NCI-H2171 (cell line): ENCODE measurements at regions not wholly inside any gene's neighbourhood (a gene's known extent, or its start where the extent isn't known, plus 50 kb on each side); places are given as distances from the start of the nearest gene placed in this dataset.
"Not testable (repeated sequence)": the region's sequence is repeated elsewhere in the genome, so short reads cannot be mapped to it uniquely, and the experiment has no call there.

Experiments
- DNase-seq: peaks from one replicate; lab custom pipeline; 2025; lab: John Stamatoyannopoulos, UW

- no peak for DNase-seq
These were observed 154.0 kb downstream of the REEP3 start for GRCh38 chr10:63675171-63675570.

- no peak for DNase-seq
These were observed 155.8 kb downstream of the REEP3 start for GRCh38 chr10:63677001-63677400.

DNA sequence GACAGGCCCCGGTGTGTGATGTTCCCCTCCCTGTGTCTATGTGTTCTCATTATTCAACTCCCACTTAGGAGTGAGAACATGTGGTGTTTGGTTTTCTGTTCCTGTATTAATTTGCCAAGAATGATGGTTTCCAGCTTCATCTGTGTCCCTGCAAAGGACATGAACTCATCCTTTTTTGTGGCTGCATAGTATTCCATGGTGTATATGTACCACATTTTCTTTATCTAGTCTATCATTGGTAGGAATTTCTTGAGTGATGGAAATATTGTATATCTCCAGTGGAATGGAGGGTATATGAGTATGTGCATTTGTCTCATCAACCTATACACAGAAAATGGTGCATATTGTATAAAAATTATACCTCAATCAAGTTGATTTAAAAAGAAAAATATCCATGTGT lies 159.3 kb downstream of the REEP3 start:
- not testable (repeated sequence) for DNase-seq

GRCh38 chr10:63681993-63682697 lies 160.9 kb downstream of the REEP3 start:
- DNase-seq = no peak

DNA sequence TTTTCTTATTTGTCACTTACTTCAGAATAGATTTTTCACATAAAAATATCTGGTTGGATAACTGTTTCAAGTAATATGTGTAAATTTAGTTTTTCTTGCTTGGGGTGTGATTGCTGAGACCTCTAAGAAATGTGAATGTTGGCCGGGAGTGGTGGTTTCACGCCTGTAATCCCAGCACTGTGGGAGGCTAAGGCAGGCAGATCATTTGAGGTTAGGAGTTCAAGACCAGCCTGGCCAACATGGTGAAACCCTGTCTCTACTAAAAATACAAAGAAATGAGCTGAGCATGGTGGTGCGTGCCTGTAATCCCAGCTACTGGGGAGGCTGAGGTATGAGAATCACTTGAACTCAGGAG lies 161.5 kb downstream of the REEP3 start:
- not testable (repeated sequence) for DNase-seq

- no peak for DNase-seq
These were observed 162.0 kb downstream of the REEP3 start for GRCh38 chr10:63683223-63683622.

DNA sequence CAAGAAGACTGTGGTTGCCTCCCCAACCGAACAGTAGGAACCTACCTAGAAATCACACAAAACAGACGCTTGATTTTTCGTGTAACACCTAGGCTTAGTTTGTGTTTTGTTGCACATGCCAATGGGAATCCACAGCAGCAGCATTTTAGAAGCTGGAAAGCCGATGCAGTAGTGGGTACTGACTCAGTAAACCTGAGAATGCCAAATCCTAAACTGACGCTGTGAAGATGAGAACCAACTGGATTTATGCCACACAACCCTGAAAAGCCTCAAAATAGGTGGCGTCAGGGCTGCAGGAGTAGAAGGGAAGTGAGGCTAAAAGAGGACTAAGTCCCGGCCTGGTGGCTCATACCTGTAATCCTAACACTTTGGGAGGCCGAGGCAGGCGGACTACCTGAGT lies 162.5 kb downstream of the REEP3 start:
- no peak for DNase-seq

DNA sequence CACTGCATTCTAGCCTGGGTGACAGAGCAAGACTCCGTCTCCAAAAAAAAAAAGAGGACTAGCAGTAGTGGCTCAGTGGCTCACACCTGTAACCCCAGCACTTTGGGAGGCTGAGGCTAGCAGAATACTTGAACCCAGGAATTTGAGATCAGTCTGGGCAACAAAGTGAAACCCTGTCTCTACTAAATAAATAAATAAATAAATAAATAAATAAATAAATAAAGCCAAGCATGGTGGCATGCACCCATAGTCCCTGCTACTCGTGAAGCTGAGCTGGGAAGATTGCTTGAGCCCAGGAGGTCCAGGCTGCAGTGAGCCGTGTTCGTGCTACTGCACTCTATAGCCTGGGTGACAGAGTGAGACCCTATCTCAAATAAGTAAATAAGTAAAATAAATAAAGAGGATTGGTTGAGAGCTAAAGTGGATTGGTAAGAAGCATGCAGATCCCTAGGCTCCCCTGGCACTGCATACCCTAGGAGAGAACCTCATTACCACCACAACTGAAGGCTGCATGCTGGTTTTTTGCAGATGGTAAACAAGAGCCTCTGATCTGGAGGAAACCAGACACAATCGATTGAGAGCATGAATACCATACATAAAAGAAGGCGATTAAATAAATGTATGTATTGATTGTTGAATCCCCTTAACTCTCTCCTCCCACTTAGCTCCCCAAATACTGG lies 163.2 kb downstream of the REEP3 start:
- no peak for DNase-seq

- no peak for DNase-seq
These were observed 168.6 kb downstream of the REEP3 start for GRCh38 chr10:63689768-63690167.

- no peak for DNase-seq
These were observed 171.2 kb downstream of the REEP3 start for GRCh38 chr10:63692220-63692896.

DNA sequence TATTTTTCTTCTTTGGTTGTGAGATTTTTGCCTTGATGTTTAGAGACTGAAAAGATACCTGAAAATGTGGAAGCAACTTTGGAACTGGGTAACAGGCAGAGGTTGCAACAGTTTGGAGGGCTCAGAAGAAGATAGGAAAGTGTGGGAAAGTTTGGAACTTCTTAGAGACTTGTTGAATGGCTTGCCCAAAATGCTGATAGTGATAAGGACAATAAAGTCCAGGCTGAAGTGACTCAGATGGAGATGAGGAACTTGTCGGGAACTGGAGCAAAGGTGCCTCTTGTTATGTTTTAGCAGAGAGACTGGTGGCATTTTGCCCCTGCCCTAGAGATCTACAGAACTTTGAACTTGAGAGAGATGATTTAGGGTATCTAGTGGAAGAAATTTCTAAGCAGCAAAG lies 171.8 kb downstream of the REEP3 start:
- not testable (repeated sequence) for DNase-seq

DNA sequence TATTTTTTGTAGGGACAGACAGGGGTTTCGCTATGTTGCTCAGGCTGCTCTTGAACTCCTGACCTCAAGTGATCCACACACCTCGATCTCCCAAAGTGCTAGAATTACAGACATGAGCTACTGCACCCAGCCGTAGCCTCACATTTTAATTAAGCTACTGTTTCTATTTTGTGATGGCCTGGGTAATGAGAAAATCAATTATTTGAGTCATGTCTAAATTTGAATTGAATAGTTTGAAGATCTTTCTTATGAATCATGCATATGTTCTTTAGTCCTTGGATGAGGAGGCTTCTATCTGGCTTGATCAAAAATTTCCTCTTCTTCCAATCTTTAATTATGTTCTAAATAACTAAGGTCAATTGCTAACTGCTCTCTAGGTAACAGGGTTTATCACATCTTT lies 175.0 kb downstream of the REEP3 start:
- no peak for DNase-seq

GRCh38 chr10:63697956-63698786 lies 177.0 kb downstream of the REEP3 start:
- DNase-seq = no peak

DNA sequence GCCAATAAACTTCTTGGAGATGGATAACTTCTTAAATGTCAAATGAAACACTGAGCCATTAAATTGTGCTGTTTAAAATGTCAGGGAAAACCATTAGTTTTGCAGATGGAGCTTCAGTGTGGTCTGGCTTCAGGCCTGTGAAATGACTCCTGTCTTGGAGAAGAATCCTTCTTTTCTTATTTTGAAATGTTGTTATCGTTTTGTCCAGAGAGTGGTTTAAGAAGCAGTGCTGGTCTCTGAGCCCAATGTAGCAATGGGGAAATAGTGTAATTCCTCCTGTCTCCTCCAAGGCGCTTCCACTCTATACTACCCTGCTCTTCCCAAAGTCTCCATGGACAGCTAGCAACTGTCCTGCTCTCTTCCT lies 177.6 kb downstream of the REEP3 start:
- DNase-seq = no peak

DNA sequence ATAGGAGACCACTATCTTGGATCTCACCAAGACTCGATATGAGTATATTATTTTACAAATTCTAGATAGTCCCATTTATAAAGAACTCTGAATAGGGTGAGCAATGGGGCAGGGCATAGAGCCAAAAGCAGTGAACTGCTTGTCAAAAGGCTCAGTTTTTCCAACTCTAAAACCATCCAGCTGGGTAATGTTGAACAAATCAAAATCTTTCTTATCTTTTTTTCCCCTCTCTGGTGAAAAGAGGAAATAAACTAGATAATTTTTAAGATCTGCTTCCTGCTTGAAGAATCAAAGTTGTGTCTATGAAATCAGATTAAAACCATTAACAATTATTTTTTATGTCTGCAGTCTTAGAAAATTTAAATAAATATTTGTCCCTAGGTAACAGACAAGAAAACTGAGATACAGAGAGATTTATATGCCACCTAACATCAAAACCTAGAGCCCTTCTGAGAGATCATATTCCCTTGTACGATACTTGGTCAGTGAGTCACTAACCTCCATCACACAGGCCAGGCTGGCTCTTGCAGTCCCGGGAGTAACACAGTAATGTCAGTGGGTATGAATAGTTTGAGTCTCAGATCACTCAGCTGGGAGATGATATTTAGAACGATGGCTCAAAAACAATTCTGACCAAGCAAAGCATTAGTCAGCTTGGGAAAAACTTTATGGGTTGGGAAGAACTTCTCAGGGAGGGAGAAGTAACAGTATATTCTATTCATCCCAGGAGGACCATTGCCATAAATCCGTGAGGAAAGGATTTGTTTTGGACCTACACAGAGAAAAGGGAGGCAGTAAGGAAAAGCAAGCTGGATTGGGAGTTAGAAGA lies 178.8 kb downstream of the REEP3 start:
- DNase-seq = no peak

DNA sequence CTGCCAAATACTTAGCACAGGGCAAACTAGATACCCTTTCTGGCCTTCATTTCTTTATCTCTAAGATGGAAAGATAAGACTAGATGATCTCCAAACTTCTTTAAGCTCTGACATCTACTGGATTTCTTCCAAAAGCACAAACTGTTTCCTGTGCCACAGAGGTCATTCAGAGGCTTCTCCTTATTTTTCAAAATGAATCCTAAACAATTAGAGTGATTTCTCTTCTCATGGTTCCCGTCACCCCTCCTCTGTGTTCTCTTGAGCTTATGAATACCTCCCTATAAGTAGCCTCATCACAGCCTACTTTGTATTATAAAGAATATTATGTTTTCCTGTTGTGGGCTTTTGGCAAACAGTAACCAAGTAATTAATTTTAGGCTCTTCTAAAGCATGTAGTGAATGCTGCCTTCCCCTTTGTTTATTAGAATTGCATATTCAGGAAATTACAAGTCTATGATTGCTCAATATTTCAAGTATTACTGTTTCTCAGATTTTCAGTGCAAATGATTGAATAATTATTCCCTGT lies 179.5 kb downstream of the REEP3 start:
- no peak for DNase-seq

DNA sequence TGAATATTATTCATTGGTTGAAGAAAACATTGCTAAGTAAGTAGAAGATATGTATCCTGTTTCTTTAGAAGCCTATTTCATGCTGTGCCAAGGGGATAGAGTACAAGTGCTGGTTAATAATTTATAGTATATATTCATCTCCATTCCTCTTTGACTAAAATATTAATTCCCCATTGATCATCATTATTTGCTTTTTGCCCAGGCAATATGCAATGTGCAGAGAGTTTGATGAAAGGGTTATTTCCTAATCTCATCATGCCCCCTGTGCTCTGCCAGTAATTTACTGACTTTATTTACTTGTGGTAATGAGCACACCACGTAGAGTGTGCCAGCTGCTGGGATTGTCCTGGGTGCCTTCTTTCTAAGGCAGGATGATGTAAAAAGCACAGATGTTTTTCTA lies 180.9 kb downstream of the REEP3 start:
- DNase-seq = no peak

DNA sequence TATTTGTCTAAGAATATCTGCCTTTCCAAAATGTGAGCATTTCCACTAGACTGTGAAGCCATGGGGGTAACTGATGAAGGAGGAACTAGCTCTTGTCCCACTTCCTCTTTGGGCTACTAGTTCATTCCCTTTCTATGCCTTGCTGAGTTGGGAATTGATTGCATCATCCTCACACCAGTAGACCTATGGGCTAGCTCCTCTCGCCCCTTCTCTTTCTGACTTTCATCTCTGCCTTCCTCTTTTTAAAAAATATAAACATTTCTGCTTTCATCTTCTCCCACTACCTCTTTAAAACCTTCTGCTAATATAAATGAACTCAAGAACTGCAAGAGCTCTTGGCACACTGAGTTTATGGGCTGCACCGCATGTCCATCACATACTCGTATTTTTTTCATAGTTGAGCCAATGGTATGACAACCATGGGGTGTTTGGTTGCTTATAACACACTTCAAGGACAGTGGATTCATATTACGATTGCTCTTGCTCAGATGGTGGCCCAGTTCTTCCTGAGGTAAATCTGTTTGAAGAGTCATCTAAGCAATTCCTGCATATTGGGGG lies 182.0 kb downstream of the REEP3 start:
- no peak for DNase-seq

DNA sequence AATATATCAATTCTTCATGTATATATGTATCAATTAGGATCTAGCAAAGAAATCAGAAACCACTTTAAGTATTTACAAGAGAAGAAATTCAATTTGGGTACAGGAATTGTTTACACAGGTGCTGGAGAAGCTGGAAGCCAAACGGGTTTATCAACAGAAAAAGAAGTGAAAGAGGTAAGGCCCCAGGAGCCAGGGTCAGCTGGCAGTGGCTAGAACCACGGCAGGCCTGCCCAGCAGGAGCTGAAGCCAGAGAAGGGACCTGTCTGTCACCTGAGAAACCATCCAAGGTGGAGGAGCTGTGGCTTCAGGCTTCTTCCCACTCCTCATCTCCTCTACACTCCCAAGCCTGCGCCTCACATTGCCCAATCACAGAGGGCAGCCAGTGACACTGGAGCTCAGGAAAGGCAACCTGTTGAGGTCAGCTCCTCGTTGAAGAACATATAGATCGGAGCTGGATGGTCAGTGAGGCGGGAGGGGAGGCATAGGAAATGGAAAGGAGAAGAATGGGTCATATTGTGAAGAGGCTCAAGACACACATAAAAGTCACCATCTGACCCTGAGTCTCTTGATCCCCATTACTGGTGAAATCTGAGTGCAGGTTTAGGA lies 182.6 kb downstream of the REEP3 start:
- DNase-seq = no peak

DNA sequence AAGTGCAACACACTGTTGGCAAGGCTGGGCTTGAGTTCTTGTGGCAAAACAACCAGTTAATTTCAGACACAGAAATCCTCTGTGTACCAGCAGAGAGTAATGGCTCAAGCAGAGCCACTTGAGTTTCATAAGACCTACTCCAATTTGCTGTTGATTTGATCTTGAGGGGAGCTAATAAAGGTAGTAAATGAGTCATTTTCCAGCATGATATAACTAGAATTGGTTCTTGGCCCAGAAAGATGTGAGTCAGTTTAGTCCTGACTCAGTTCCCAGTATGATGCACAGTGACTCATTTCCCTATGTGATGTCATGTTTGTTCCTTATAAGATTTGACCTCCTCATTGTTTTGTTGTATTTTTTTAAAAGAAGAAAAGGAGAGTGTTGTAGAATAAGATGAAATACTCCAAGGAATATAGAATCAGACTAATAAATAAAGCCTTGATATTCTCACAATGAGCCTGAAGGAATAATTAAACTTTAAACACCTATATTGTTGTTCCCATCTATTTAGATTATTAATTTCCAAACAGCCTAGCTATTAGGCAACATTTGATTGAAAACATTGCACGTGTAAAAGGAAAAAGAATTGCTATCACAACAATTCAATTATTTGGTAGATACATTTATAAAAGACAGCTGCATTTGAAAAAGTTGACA lies 186.2 kb downstream of the REEP3 start:
- no peak for DNase-seq
